Upper lobe of left lung (tissue), 4 donors: ENCODE measurements at regions not wholly inside any gene's neighbourhood (a gene's known extent, or its start where the extent isn't known, plus 50 kb on each side); places are given as distances from the start of the nearest gene placed in this dataset.

Experiments used
- EP300 ChIP-seq, 4 donors: sonication (generic); formaldehyde crosslinking; IDR thresholded peaks; one replicate each; pipeline ENCODE4 v1.5.1; 2017; ENCODE audit warnings: antibody characterized with exemption in 4 of 4, control low read depth in 2 of 4
- POLR2A ChIP-seq, 4 donors: fragments of 450-650 bp; IDR thresholded peaks; one replicate each; pipeline ENCODE4 v1.5.1; 2016 to 2017; ENCODE audit warnings: antibody characterized with exemption in 4 of 4, mild to moderate bottlenecking in 2 of 4
- TF ChIP-seq, protein P1 (sequence below), 6 experiments: fragments of 450-650 bp in 4 of 6; fragments of 200-600 bp in 2 of 6; sonication (generic) in 2 of 6; IDR thresholded peaks; one replicate each; pipeline ENCODE4 v1.5.1; 2016 to 2019; ENCODE audit warnings: antibody characterized with exemption in 6 of 6

GRCh38 chr14:106518054-106518943 is 991.9 kb downstream of the TMEM121 start:
- TF ChIP-seq, protein P1, sequence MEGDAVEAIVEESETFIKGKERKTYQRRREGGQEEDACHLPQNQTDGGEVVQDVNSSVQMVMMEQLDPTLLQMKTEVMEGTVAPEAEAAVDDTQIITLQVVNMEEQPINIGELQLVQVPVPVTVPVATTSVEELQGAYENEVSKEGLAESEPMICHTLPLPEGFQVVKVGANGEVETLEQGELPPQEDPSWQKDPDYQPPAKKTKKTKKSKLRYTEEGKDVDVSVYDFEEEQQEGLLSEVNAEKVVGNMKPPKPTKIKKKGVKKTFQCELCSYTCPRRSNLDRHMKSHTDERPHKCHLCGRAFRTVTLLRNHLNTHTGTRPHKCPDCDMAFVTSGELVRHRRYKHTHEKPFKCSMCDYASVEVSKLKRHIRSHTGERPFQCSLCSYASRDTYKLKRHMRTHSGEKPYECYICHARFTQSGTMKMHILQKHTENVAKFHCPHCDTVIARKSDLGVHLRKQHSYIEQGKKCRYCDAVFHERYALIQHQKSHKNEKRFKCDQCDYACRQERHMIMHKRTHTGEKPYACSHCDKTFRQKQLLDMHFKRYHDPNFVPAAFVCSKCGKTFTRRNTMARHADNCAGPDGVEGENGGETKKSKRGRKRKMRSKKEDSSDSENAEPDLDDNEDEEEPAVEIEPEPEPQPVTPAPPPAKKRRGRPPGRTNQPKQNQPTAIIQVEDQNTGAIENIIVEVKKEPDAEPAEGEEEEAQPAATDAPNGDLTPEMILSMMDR (IDR thresholded peaks at IDR 0.05), result peak in 4 of 6 experiments; percentile 23 to 42 (median 32)
- TF ChIP-seq POLR2A (IDR thresholded peaks at IDR 0.05), result no peak
- TF ChIP-seq EP300 (IDR thresholded peaks at IDR 0.05), result no peak
